ENCODE measurements at regions not wholly inside any gene's neighbourhood (a gene's known extent, or its start where the extent isn't known, plus 50 kb on each side); places are given as distances from the start of the nearest gene placed in this dataset.
A peak's percentile ranks its signal among the peaks of the same experiment; 100 is the strongest.

DNA sequence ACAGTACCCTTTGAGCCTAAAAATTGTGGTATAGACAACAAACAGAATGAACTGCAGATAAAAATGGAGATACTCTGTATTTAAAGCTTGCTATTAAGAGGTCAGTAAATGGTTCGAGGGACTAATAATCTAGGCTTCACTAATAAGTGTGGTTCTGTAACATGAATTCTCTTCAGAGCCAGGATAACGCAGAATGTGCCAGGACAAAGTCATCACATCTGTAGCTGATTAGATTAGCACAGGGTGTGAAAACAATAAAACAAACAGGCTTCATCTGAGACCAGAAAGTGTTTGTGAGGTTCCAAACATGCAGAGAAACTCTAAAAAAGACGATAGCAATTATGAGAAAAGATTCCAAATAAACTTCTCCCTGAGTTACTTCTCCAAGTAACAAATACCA is 89.1 kb upstream of the LUZP2 start:
- WGBS, 4 donors: 15 to 21% (median 17%) methylated on average over 3 of the region's 3 CpGs
- H3K4me3 ChIP-seq: no peak overlapping the region
- intact Hi-C loops (cut with DNase I): no loop called here
- DNase-seq: no peak
- H3K36me3 ChIP-seq: no peaks in the 10 kb centered on the region
- H3K27me3 ChIP-seq: no peaks in the 10 kb centered on the region
- no peaks in the 10 kb centered on the region for H3K4me1 ChIP-seq
- no peak for TF ChIP-seq POLR2A (IDR thresholded peaks at IDR 0.05)
- TF ChIP-seq, protein P1, sequence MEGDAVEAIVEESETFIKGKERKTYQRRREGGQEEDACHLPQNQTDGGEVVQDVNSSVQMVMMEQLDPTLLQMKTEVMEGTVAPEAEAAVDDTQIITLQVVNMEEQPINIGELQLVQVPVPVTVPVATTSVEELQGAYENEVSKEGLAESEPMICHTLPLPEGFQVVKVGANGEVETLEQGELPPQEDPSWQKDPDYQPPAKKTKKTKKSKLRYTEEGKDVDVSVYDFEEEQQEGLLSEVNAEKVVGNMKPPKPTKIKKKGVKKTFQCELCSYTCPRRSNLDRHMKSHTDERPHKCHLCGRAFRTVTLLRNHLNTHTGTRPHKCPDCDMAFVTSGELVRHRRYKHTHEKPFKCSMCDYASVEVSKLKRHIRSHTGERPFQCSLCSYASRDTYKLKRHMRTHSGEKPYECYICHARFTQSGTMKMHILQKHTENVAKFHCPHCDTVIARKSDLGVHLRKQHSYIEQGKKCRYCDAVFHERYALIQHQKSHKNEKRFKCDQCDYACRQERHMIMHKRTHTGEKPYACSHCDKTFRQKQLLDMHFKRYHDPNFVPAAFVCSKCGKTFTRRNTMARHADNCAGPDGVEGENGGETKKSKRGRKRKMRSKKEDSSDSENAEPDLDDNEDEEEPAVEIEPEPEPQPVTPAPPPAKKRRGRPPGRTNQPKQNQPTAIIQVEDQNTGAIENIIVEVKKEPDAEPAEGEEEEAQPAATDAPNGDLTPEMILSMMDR (IDR thresholded peaks at IDR 0.05): no peak
- no peak overlapping the region for H3K27ac ChIP-seq
- no peak for ATAC-seq
- peaks cover 0 to 4% (median 0%) of the 10 kb centered on the region in 12 donors for H3K9me3 ChIP-seq

DNA sequence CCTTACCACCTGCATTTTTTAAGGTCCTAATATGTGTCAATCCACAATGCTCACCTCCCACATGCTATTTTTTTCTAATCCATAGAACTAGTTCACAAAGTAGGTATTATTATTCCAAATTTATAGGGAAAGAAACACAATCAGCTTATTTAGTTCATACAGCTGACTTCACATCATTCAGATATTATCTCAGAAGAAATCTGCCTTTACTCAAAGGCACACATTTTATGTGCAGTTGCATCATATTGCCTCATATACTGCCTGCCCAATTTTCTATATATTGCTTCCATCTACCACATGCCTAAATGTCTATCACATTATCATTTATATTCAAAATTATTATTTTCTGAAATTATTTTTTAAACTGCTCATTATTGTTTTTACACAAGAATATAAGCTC is 88.7 kb upstream of the LUZP2 start:
- Histone ChIP-seq H3K36me3 (no peaks in the 10 kb centered on the region), H3K27ac (no peak overlapping the region), H3K27me3 (no peaks in the 10 kb centered on the region), H3K4me1 (peaks cover 0 to 3% (median 0%) of the 10 kb centered on the region in 12 donors), H3K9me3 (peaks cover 0 to 3% (median 0%) of the 10 kb centered on the region in 12 donors), H3K4me3 (no peak overlapping the region)
- DNase-seq (no peak), ATAC-seq (no peak)
- TF ChIP-seq, protein P1 (IDR thresholded peaks at IDR 0.05): no peak
- no peak for TF ChIP-seq POLR2A (IDR thresholded peaks at IDR 0.05)
- intact Hi-C loops (cut with DNase I): no loop called here

- DNase-seq (no peak), ATAC-seq (no peak)
- Histone ChIP-seq H3K36me3 (no peaks in the 10 kb centered on the region), H3K4me1 (peaks cover 0 to 3% (median 0%) of the 10 kb centered on the region in 12 donors), H3K4me3 (no peak overlapping the region), H3K9me3 (no peaks in the 10 kb centered on the region), H3K27ac (no peak overlapping the region), H3K27me3 (no peaks in the 10 kb centered on the region)
- TF ChIP-seq POLR2A (IDR thresholded peaks at IDR 0.05): no peak
- TF ChIP-seq, protein P1 (IDR thresholded peaks at IDR 0.05): no peak
- WGBS, 4 donors: 68 to 81% (median 75%) methylated on average over 3 of the region's 3 CpGs
- intact Hi-C loops (cut with DNase I): no loop called here
These were observed 85.1 kb upstream of the LUZP2 start for GRCh38 chr11:24411791-24412190.

DNA sequence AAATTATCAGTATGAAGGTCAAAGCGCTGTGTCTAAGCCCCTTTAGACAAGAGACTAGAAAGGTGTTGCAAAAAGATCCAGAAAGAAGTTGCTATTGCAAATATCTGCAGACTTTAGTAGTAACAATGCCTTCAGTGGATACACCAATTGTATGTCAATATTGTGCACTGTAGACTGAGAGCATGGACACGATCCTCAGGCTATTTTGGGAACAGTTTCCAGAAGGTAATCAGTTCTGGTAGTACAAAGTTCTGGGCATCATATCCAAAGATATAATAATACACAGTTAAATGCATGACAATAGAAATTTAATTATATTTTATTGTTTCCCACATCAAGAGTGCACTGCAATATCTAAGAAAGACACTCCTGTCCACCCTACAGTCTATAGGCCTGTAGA is 84.1 kb upstream of the LUZP2 start:
- H3K4me3 ChIP-seq: no peak overlapping the region
- TF ChIP-seq, protein P1 (IDR thresholded peaks at IDR 0.05): no peak
- TF ChIP-seq POLR2A (IDR thresholded peaks at IDR 0.05): no peak
- no peak overlapping the region for H3K27ac ChIP-seq
- intact Hi-C loops (cut with DNase I): no loop called here
- H3K36me3 ChIP-seq: no peaks in the 10 kb centered on the region
- no peaks in the 10 kb centered on the region for H3K27me3 ChIP-seq
- WGBS, 4 donors: 50 to 57% (median 53%) methylated on average over 2 of the region's 2 CpGs
- no peaks in the 10 kb centered on the region for H3K9me3 ChIP-seq
- H3K4me1 ChIP-seq: peaks cover 0 to 3% (median 0%) of the 10 kb centered on the region in 12 donors
- peak in 3 of 4 donors; percentile 67 to 76 (median 70) for ATAC-seq
- no peak for DNase-seq
